Type B pancreatic cell (in vitro differentiated cells): ENCODE measurements at regions not wholly inside any gene's neighbourhood (a gene's known extent, or its start where the extent isn't known, plus 50 kb on each side); places are given as distances from the start of the nearest gene placed in this dataset.

Experiments used
- DNase-seq: peaks from one replicate; pipeline ENCODE4 v3.0.0; 2021; ENCODE audit warnings: mixed read lengths; ENCODE audit not compliant: unreplicated experiment; ENCODE audit errors: extremely low spot score
- H3K27ac Mint-ChIP-seq: 2 replicates; pipeline ENCODE4 v1.8.0; 2021; ENCODE audit warnings: mild to moderate bottlenecking, mixed read lengths
- H3K27me3 Mint-ChIP-seq: 2 replicates; pipeline ENCODE4 v1.8.0; 2021; ENCODE audit warnings: mixed read lengths
- H3K36me3 Mint-ChIP-seq: 2 replicates; pipeline ENCODE4 v1.8.0; 2021; ENCODE audit warnings: mixed read lengths
- H3K4me1 Mint-ChIP-seq: one replicate; pipeline ENCODE4 v1.8.0; 2021; ENCODE audit warnings: mixed read lengths; ENCODE audit not compliant: unreplicated experiment
- H3K4me3 Mint-ChIP-seq: 2 replicates; pipeline ENCODE4 v1.8.0; 2021; ENCODE audit warnings: mild to moderate bottlenecking, mixed read lengths
- H3K9me3 Mint-ChIP-seq: 2 replicates; pipeline ENCODE4 v1.8.0; 2021; ENCODE audit warnings: mixed read lengths
- TF ChIP-seq, protein P1 (sequence below): fragments of 200-600 bp; sonication (generic); conservative IDR thresholded peaks from 2 replicates; pipeline ENCODE4 v1.5.0; 2021; ENCODE audit warnings: antibody characterized with exemption, mild to moderate bottlenecking

DNA sequence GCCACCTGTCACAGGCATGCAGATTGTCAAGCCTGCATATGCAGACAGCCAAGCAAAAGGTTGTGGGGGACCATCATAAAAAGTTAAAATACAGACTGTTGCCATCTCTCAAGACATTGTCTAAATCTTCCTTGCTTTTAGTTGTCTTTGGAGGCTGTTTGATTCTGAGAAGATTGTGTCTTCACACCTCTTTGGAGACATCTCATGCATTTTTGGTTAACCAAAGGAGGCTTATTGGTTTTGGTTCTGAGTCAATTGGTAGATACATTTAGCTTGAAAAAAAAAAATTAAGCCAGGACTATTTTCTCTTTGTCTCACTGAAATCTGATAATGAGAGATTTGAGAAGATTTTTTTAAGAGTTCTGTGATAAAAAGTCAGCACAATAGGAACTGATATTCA is 217.6 kb downstream of the LYPLAL1 start:
- Mint-ChIP-seq H3K9me3 (peaks cover 7% of the 10 kb centered on the region), H3K27me3 (no peaks in the 10 kb centered on the region), H3K4me1 (peaks cover 21% of the 10 kb centered on the region), H3K27ac (no peak overlapping the region), H3K36me3 (peaks cover 10% of the 10 kb centered on the region), H3K4me3 (no peak overlapping the region)
- TF ChIP-seq, protein P1, sequence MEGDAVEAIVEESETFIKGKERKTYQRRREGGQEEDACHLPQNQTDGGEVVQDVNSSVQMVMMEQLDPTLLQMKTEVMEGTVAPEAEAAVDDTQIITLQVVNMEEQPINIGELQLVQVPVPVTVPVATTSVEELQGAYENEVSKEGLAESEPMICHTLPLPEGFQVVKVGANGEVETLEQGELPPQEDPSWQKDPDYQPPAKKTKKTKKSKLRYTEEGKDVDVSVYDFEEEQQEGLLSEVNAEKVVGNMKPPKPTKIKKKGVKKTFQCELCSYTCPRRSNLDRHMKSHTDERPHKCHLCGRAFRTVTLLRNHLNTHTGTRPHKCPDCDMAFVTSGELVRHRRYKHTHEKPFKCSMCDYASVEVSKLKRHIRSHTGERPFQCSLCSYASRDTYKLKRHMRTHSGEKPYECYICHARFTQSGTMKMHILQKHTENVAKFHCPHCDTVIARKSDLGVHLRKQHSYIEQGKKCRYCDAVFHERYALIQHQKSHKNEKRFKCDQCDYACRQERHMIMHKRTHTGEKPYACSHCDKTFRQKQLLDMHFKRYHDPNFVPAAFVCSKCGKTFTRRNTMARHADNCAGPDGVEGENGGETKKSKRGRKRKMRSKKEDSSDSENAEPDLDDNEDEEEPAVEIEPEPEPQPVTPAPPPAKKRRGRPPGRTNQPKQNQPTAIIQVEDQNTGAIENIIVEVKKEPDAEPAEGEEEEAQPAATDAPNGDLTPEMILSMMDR: no peak
- no peak for DNase-seq

DNA sequence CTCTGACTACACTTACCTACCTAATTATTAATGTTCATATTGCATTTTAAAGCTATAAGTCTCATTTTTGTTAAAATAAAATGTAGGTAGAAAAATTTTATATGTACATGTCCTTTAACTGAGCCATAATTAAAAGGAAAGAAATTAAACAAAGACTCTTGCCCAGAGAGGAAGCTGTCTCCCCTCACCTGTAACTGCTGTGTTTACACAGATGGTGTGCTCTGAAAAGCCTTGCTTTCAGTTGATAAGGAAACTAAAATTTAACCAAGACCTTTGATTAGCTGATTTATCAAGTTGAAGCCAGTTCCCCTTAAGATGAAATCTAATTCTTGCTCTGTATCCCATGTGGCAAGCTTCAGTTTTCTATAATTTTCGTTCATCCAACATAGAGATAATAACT is 213.5 kb downstream of the LYPLAL1 start:
- no peaks in the 10 kb centered on the region for H3K27me3 Mint-ChIP-seq
- no peak for DNase-seq
- peaks cover 7% of the 10 kb centered on the region for H3K36me3 Mint-ChIP-seq
- TF ChIP-seq, protein P1: no peak
- no peak overlapping the region for H3K4me3 Mint-ChIP-seq
- peaks cover 4% of the 10 kb centered on the region for H3K9me3 Mint-ChIP-seq
- H3K4me1 Mint-ChIP-seq: peaks cover 34% of the 10 kb centered on the region
- H3K27ac Mint-ChIP-seq: no peak overlapping the region

DNA sequence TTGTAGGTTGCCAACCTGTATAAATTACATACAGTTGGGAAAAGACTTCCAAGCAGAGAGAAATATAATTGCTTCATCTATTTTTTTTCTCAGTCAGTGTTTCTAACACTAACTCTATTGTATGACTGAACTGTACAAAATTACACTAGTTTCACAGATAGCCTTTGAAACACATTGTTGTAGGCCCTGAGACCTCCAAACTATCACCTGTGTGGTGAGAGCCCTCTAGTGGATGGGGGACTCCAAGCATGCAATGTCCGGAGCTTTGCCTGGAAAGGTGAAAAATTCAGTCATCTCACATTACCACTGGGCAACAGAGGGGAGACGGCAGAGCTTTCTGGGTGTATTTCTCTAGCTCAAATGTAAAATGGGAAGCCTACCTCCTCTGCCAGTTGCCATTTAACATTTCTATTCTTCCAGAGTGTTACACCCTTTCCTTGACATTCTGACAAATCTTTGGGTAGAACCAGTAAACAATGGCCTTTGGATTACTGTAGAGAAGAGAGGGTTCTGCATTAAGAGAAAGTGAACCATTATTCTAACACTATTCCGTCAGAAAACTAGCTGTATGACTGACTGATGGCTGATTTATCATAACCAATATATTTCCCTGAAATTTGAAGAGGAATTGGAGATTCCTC is 212.2 kb downstream of the LYPLAL1 start:
- peaks cover 7% of the 10 kb centered on the region for H3K36me3 Mint-ChIP-seq
- DNase-seq: no peak
- peaks cover 4% of the 10 kb centered on the region for H3K9me3 Mint-ChIP-seq
- H3K4me1 Mint-ChIP-seq: peaks cover 34% of the 10 kb centered on the region
- no peak overlapping the region for H3K27ac Mint-ChIP-seq
- no peaks in the 10 kb centered on the region for H3K27me3 Mint-ChIP-seq
- no peak overlapping the region for H3K4me3 Mint-ChIP-seq
- TF ChIP-seq, protein P1: peak; percentile 74

DNA sequence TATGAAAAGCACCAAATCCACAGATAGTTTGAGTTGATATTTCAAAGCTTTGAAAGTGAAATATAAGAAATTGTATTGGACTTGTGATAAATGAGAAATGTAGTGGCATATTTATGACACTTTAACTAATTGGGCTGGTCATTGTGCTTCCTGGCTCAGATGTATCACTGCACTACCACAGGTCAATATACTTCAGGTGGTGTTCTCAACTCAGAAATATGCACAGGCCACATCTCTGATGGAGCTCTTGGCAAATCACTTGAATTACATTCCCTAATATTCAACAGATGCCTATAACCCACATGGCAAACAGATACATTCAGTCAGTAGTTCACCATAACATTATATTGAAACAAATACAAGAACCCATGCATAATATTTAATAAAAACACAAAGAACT is 209.6 kb downstream of the LYPLAL1 start:
- H3K27me3 Mint-ChIP-seq: no peaks in the 10 kb centered on the region
- no peak overlapping the region for H3K4me3 Mint-ChIP-seq
- peaks cover 33% of the 10 kb centered on the region for H3K4me1 Mint-ChIP-seq
- H3K9me3 Mint-ChIP-seq: peaks cover 4% of the 10 kb centered on the region
- TF ChIP-seq, protein P1: no peak
- peaks cover 10% of the 10 kb centered on the region for H3K36me3 Mint-ChIP-seq
- no peak overlapping the region for H3K27ac Mint-ChIP-seq
- no peak for DNase-seq

DNA sequence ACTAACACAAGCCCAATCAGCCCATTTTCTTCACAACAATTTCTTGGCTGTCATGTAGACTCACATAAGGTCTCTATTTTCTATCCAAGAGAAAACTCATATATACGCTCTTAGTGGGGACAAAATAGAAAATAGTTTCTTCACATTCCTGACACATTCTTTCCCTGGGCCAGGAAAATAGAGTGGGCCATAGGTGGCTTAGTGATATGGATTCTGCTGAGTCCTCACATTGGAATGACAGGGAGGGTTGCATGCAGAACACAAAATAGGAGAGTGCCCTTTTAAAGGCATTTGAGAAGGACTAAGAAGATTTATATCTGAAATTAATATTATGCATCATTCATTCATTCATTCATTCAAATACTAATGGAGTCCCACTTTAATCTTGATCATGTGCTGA is 207.7 kb downstream of the LYPLAL1 start:
- TF ChIP-seq, protein P1: no peak
- Mint-ChIP-seq H3K27ac (no peak overlapping the region), H3K4me1 (peaks cover 14% of the 10 kb centered on the region), H3K9me3 (peaks cover 4% of the 10 kb centered on the region), H3K36me3 (peaks cover 8% of the 10 kb centered on the region), H3K4me3 (no peak overlapping the region), H3K27me3 (no peaks in the 10 kb centered on the region)
- DNase-seq: no peak

DNA sequence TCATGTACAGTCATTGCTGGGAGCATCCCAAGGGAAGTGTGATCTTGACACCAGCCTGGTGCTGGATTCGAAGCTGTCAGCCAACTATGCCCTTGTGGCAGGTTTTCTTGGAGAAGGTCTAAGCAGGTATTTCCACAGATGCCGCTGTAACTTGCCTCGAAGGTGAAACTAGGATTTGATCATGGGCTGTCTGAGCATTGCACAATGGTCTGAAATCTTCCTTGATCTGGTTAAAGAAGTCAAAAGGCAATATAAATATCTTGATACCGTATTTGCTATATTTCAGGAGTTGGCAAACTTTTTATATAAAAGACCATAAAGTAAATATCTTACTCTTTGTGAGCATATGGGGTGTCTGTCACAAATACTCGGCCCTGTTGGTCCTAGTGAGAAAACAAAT is 206.8 kb downstream of the LYPLAL1 start:
- peaks cover 8% of the 10 kb centered on the region for H3K36me3 Mint-ChIP-seq
- no peak overlapping the region for H3K27ac Mint-ChIP-seq
- H3K4me1 Mint-ChIP-seq: peaks cover 8% of the 10 kb centered on the region
- DNase-seq: no peak
- H3K4me3 Mint-ChIP-seq: no peak overlapping the region
- H3K9me3 Mint-ChIP-seq: peaks cover 4% of the 10 kb centered on the region
- no peaks in the 10 kb centered on the region for H3K27me3 Mint-ChIP-seq
- TF ChIP-seq, protein P1: no peak
